Activated CD8-positive, alpha-beta memory T cell treated with anti-CD3 and anti-CD28 coated beads for 4 hours (primary cell): ENCODE measurements at regions not wholly inside any gene's neighbourhood (a gene's known extent, or its start where the extent isn't known, plus 50 kb on each side); places are given as distances from the start of the nearest gene placed in this dataset.
"Not testable (repeated sequence)": the region's sequence is repeated elsewhere in the genome, so short reads cannot be mapped to it uniquely, and the experiment has no call there.

Source experiments
- DNase-seq, 2 donors: peaks; one replicate each; pipeline ENCODE4 v3.0.0-alpha.2; 2020; ENCODE audit warnings: low read depth in 2 of 2

DNA sequence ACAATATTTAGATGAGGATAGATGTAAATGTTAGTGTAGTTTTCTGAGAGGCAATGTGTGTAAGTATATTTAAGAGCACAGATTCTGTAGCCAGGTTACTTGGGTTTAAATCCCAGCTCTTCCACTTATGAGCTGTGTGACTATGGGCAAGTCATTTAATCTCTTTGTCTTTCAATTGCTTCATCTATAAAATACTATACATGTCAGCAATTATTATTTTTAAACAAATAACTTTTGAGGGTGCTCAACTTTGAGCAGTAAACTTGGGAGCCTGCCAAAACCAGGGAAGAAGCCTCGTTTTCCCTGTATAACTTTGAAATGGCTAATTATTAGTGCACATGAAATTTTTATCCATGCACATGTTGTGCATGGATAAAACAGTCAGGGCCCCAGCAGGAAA, 222.8 kb downstream of the FOXD2 start:
- DNase-seq = no peak

DNA sequence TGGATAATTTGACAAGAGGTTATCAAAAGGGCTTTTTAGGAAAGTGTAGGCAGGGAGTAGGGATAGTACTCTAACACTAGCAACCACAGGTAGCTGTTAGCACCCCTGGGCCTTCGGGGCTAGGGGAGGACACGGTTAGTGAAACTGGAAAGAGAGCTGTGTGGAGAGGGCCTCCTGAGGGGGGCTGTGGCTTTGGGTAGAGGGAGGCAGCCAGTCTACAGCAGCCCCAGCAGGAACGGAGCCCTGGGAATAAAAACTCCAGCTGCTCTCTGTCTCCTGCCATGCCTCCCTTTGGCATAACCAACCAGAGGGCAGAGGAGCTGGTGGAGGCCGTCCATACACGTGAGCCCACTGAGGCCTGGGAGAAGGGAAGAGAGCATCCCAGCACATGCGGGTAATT, 223.2 kb downstream of the FOXD2 start:
- no peak for DNase-seq

DNA sequence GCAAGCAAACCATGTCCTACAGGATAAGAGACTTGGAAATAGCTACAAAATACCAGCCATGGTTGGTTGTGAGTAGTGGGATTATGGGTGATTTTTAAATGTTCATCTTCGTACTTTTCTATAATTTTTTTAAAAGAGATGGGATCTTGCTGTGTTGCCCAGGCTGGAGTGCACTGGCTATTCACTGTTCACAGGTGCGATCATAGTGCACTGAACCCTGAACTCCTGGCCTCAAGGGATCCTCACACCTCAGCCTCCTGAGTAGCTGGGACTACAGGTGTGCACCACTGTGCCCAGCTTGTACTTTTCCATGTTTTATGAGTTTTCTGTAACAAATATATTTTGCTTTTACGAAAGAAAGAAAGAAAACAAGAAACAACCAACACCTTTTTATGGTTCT, 224.2 kb downstream of the FOXD2 start:
- no peak for DNase-seq

DNA sequence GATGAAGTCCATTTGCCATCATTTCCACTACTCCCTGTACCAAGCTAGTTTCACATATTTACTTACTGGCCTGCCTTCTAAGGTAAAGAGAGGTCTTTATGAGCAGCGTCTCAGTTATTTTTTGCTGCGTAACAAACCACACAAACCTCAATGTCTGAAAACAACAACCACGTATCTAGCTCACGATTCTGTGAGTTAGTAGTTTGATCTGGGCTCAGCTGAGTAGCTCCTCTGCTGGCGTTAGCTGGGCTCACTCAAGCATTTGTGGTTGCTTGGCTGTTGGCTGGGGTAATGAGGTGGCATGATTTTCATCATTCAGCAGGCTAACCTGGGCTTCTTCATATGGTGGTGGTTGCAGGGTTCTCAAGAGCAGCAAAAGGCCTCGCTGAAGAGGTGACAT, 225.4 kb downstream of the FOXD2 start:
- DNase-seq = no peak

DNA sequence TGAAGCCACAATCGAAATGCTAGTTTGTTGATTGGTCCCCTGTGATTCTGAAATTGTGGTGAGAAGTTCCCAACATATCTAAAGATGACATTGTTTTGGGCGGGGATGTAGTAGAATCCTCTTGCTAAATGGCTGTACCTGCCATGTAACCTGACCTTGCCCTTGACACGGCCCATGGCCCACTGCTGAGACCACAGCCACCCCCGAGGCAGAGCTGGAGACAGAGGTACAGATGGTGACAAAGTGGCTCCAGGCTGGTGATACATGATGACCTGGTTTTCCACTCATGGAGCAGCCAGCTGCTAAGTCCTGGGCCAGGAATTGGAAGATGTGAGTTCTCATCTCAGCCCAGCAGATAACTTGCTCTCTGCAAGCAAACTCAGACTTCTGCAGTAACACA, 226.5 kb downstream of the FOXD2 start:
- no peak for DNase-seq

DNA sequence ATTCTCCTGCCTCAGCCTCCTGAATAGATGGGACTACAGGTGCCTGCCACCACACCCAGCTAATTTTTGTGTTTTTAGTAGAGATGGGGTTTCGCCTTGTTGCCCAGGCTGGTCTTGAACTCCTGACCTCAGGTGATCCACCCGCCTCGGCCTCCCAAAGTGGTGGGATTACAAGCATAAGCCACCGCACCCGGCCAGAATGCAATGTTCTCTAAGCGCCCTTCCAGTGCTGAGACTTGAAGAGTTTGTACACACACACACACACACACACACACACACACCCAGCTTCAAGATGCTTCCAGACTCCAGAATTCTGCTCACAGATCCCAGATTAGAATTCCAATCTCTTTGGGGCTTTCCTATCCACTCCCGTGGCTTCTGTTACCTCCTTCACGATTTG, 227.1 kb downstream of the FOXD2 start:
- DNase-seq = not testable (repeated sequence)

DNA sequence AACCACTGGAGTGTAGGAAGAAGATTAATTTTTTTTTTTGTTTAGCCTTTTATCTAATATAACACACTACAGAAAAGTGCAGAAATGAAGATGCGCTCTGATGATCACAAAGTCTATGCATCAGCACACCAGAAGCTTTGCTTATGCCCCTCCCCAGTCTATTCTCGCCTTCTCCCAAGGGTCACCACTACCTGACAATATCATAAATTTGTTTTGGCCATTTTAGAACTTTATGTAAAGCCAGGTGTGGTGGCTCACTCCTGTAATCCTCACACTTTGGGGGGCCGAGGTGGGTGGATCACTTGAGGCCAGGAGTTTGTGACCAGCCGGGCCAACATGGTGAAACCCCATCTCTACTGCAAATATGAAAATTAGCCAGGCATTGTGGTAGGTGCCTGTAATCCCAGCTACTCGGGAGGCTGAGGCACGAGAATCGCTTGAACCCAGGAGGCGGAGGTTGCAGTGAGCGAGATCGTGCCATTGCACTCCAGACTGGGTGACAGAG, 231.3 kb downstream of the FOXD2 start:
- no peak for DNase-seq

DNA sequence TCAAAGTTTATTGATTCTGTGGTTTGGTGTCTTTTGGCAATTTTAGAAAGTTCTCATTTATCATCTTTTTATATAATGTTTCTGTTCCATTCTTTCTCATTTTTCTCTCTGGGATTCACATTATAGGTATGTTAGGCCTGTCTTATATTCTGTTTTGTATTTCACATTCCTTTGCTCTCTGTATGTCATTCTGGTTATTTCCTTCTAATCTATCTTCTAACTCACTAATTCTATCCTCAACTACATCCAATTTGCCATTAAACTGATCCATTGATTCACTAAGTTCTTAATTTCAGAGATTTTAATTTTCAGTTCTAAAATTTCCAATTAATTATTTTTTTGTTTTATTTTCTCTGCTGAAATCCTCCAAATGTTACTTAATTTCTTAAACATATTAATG, 234.8 kb downstream of the FOXD2 start:
- DNase-seq = no peak

DNA sequence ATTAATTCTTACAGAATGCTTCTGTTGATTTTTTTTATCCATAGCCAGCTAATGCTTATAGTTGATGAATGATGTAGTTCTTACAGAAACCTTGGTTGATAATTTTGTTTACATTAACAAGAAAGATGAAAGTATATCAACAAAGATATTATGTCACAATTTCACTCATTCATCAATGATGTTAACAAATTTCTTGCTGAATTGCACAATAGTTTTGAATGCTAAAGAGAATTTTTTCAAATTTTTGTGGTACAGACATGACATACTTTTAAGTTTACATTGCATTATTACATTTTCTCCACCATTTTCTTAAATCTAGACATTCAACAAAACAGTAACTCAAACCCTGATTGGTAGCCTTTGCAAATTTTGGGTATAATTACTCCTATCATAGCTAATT, 236.3 kb downstream of the FOXD2 start:
- no peak for DNase-seq

DNA sequence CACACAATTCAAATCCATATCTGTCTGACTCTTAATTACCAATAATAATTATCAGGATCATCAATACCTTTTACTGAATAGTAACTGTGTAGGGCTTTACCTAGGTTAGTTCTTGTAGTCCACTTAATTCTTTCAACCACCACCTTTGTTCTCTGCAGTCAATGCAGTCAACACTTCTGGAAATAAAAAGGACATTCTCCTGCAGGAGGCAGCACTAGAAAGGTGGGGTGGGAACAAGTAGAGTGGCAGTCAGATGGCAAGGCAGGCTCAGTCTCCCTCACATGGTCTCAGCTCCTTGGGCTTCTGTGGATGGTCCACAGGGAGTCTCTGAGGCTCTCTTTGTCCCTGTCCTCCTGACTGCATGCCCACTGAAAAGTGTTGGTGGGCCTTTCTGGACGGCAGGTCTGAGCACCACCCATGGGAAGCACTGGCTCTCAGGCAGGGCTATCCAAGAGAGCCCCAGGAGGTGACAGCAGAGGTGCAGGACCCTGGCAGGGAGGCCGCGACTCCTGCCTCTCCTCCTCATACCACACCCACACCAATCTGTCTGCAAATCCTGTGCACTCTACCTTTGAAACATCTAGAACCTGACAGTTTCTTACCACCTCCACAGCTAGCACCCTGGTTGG, 237.3 kb downstream of the FOXD2 start:
- no peak for DNase-seq

DNA sequence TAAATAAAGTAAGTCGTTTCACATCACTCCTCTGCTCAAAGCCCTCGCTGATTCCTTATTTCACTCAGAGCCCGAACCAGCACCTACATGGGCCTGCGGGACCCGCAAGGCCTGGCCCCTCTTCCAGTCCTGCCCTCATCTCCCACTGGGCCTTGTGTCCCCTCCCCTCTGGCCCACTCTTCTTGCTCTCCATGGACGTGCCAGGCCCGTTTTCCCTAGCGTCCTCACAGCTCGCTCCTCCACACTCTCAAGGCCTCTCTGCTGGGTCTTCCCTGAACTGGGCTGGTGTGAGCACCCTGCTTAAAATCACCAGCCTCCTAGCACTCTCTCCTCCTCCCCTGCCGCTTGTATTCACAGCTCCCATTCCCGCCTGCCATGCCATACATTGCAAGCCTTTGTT, 237.9 kb downstream of the FOXD2 start:
- no peak for DNase-seq

DNA sequence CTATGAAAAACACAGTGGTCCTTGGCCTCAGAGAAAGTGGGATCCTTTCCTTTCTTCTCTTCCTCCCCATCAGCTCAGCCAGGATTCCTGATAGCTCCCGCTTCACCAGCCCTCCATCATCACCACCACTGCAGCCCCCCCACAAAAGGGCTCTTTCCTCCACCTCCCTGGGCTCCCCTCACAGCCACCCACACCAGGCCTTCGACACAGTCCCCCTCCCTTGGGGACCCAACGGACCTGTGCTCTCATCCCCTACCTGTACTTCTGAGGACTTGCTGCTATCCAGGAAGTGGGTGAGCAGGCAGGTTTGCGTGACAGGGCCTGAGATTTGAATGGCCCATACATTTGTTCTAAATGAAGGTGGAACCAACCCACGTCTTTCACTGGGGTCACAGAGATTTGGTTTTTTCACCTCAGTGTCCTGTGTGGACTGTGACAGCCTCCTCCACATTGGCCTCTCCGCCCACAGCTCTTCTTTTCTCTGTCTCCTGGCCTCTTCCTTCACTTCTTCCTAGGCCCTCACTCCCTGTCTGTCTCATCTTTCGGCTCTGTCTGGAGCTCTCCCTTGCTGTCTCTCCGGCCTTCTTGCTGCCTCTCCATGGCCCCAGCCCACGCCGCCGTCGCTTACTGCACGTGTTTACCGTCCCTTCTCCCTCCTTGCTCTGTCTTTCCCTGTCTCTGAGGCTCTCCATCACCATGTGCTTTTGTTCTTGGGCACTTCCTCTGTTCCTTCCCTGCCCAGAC, 238.6 kb downstream of the FOXD2 start:
- DNase-seq = no peak

DNA sequence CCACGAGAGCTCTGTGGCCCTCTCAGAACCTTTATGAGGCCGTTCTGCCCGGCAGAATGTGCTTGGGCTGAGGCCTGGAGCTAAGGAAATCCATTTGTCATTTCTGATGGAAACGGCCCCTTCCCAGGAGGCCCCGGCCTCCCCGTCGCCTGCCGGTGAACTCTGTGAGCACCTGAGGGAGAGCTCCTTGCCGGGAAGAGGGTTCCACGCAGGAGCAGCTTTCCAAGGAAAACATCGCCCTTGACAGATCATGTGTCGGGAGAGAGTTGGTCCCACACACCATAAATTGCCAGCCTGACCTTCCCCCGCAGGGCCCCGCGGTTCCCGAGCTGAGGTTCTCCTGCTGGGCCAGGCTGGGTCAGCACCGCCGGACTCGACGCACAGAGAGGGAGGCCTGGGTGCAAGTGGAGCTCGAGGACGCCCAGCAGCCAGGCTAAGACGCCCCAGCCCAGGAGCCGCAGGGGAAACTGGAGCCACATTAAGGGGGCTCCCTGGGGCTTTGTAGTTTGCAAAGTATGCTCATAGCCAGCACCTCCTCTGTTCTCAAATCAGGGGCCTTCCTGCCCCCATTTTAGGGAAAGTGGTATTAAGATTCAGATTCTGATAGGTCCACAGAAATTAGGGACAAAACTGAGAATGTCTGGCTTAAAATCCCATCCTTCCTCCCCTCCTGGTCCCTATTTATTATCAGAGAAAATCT, 239.5 kb downstream of the FOXD2 start:
- DNase-seq = no peak

DNA sequence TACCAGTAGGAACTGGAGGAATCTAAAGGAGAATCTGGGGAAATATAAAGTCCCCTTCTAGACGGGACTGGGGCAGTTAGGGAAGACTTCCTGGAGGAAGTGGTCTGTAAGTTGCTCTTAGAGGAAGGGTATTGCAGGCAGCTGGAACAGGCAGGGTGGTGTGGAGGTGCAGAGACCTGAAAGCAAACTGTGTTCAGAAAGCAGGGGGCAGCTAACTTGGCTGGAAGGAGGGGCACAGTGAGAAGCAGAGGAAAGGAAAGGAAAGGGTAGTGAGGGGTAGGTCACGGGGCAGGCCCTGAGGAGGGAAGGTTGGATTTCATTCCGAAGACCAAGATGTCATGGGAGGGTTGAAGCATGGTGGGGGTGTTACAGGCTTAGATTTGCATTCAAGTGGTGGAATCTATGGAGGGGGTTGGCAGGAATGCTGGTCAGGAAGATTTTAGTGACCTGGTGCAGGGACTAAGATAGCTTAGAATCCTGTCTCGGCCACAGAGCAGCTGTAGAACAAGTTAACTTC, 240.7 kb downstream of the FOXD2 start:
- DNase-seq = no peak

DNA sequence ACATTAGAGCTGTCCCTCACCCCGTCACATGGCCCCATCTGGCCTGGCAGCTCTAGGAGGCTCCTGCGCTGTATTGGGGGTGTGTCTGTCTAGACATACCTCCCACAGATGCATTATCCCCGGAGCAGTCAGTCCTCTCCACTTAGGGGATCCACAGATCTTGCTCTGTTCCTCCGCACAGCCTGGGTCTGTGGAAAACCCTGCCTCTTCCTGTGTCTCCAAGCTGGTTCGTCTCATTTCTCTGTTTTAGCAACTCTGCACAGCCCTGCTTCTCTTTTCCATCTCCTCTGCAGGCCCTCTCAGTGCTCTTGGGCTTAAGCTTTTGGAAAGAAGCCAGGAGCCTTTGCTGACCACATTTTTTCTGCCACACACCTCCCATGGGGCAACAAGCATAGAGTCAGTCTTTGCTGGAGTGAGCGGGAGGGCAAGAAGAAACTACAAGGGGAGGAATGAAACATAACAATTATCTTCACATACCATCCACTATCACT, 241.5 kb downstream of the FOXD2 start:
- DNase-seq = no peak

DNA sequence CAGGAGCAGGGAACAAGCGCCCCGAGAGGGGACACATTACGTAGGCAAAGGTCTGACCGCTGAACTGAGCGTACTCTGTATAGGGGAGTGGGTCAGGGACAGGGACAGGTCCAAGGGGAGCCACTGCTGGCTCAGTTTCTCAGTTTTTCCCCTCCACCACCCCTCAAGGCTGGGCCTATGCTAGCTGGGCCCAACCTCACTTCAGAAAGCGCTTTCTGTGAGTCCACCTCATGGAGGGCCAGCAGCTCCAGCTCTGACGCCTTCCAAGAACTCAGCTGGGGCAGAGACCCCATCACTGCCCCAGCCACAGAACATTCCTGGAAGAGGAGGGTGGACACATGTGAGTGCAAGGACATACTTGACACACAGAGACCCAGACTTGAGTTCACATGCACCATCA, 242.0 kb downstream of the FOXD2 start:
- no peak for DNase-seq

DNA sequence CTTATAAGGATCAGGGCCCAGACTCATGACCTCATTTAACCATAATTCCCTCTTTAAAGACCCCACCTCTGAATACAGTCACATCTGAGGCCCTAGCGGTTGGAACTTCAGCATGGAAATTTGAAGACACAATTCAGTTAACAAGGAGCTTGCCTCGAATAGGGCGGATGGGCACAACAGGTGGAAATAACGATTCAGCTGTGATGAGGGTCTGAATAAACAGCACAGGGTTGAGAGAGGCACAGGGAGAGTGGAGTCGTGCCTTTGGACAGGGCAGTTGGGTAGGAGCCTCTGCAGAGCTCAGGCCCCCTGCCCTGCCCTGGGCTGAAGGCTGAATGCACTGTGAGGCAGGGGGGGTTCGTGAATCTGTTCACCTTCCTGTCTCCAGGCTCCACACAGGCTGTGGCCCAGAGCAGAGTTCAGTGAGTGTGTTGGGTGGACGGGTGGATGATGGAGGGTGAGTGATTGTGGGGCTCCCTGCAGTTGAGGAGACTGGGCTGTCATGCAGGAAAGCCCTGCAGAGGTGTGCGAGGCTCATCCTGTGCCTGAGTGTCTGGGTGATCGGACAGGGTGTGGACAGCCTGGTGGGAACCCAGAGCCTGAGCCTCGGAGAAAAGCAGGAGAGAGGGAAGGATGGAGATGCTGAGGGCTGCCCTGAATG, 243.1 kb downstream of the FOXD2 start:
- no peak for DNase-seq

DNA sequence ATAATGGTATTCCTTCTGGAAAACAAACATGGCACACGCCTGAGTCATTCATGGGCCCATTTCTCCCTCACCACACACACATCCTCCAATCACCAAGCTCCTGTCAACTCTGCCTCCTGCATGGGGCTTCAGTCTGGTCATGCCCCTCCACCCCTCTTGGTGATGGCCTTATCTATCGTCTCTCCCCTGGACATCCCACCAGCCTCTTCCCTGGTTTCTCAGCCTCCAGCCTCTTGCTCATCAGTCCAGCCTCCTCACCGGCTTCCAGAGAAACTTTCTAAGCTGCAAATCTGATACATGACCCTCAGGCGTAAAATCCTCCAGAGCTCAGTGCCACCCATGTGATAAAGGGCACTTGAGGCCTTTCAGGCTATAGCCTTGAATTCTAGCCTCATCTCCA, 243.9 kb downstream of the FOXD2 start:
- no peak for DNase-seq

DNA sequence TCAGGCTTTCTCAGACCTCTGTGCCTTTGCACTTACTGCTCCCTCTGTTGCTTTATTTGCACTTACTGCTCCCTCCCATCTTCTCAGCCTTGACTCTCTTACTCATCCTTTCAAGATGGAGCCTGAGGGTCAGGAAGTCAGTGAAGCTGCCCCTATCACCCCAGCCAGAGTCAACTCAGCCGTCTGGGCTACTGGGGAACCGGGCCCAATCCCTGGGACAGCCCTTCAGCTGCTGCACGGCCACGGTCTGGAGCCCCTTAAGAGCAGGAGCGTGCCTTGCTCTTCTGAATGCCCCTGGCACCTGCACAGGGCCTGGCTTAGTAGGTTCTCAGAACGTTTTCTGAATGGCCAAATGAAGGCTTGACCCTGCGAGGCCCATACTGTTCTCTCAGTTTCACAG, 244.4 kb downstream of the FOXD2 start:
- no peak for DNase-seq

DNA sequence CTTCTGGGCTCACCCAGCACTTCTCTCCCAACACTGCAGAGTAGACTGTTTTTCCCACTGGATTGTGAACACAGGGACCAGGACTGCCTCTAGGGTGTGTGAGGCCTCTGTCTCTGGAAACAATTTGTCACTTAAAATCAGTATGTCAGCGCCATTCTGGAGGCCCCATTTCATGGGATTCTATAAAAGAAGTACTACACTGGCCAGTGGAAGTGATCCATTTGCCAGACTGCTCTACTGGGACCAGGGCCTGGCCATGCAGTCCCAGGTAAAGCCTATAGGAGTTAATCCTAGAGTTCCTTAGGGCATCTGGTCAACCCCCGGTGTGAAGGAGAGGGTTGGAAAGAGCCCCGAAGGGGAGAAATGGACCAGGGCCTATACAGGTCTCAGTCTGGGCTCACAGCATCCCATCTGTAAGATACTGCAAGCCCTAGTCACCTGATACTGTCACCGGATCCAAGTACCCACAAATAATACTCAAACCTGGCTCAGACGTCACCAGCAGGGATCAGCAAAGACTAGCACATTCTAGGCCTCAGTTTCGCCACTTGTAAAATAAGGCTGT, 245.0 kb downstream of the FOXD2 start:
- no peak for DNase-seq

DNA sequence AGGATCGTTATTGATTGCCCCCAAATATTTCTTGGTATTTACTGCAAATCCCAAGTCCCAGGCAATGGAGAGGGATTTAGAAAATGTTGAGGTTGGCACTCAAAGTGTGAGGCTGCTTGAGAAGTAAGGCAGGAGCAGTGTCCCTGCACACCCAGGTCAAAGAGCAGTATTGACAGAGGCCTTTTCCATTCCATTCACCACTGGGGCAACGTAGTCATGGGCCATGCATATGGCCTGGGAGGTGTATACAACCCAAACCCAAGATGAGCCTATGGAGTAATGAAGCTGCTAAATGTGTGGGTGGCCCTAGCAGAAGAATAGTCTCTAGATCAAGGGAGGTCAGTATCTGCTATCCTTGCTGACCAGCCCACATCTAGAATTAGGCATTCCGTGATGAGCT, 245.6 kb downstream of the FOXD2 start:
- no peak for DNase-seq

DNA sequence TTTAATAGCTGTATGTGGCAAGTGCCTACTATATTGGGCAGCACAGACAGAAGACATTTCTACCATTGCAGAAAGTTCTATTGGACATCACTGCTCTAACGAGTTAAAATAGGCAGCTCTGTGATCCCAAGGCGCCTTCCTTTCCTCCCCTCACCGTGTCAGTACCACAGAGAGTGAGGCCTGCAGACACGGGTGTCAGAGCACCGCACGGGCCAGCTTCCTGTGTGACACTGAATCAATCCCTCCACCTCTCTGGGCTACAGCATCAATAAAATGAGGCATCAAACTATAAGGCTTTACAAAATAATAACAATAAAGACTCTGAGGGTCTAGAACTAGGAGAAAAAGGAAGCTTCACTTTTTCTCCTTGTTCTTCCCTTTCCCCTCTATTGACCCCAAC, 246.7 kb downstream of the FOXD2 start:
- no peak for DNase-seq
